Nephron progenitor cell (in vitro differentiated cells): ENCODE measurements at regions not wholly inside any gene's neighbourhood (a gene's known extent, or its start where the extent isn't known, plus 50 kb on each side); places are given as distances from the start of the nearest gene placed in this dataset.

Experiments used
- DNase-seq: peaks from one replicate; pipeline ENCODE4 v3.0.0; 2021
- H3K27ac Mint-ChIP-seq: 2 replicates; pipeline ENCODE4 v1.8.0; 2021; ENCODE audit warnings: mild to moderate bottlenecking, moderate library complexity, mixed read lengths
- H3K27me3 Mint-ChIP-seq: 2 replicates; pipeline ENCODE4 v1.8.0; 2021; ENCODE audit warnings: mild to moderate bottlenecking, low read depth, mixed read lengths; ENCODE audit not compliant: poor library complexity
- H3K36me3 Mint-ChIP-seq: 2 replicates; pipeline ENCODE4 v1.8.0; 2021; ENCODE audit warnings: low read depth, mixed read lengths
- H3K4me1 Mint-ChIP-seq: 2 replicates; pipeline ENCODE4 v1.8.0; 2021; ENCODE audit warnings: mixed read lengths
- H3K4me3 Mint-ChIP-seq: 2 replicates; pipeline ENCODE4 v1.8.0; 2021; ENCODE audit warnings: mild to moderate bottlenecking, moderate library complexity, mixed read lengths
- H3K9me3 Mint-ChIP-seq: 2 replicates; pipeline ENCODE4 v1.8.0; 2021; ENCODE audit warnings: mild to moderate bottlenecking, moderate library complexity, mixed read lengths
- TF ChIP-seq, protein P1 (sequence below): fragments of 200-600 bp; sonication (generic); IDR thresholded peaks from 2 replicates; pipeline ENCODE4 v1.5.0; 2021; ENCODE audit warnings: antibody characterized with exemption

GRCh38 chr4:124433500-124433899 lies 279.0 kb downstream of the ANKRD50 start:
- H3K9me3 Mint-ChIP-seq = no peaks in the 10 kb centered on the region
- peaks cover 15% of the 10 kb centered on the region for H3K4me1 Mint-ChIP-seq
- no peak for DNase-seq
- peak overlapping the region; percentile 71 for H3K27ac Mint-ChIP-seq
- no peaks in the 10 kb centered on the region for H3K27me3 Mint-ChIP-seq
- TF ChIP-seq, protein P1, sequence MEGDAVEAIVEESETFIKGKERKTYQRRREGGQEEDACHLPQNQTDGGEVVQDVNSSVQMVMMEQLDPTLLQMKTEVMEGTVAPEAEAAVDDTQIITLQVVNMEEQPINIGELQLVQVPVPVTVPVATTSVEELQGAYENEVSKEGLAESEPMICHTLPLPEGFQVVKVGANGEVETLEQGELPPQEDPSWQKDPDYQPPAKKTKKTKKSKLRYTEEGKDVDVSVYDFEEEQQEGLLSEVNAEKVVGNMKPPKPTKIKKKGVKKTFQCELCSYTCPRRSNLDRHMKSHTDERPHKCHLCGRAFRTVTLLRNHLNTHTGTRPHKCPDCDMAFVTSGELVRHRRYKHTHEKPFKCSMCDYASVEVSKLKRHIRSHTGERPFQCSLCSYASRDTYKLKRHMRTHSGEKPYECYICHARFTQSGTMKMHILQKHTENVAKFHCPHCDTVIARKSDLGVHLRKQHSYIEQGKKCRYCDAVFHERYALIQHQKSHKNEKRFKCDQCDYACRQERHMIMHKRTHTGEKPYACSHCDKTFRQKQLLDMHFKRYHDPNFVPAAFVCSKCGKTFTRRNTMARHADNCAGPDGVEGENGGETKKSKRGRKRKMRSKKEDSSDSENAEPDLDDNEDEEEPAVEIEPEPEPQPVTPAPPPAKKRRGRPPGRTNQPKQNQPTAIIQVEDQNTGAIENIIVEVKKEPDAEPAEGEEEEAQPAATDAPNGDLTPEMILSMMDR = no peak
- no peak overlapping the region for H3K4me3 Mint-ChIP-seq
- H3K36me3 Mint-ChIP-seq = no peaks in the 10 kb centered on the region

GRCh38 chr4:124435274-124435950 lies 277.1 kb downstream of the ANKRD50 start:
- no peak overlapping the region for H3K27ac Mint-ChIP-seq
- no peaks in the 10 kb centered on the region for H3K36me3 Mint-ChIP-seq
- peaks cover 4% of the 10 kb centered on the region for H3K4me1 Mint-ChIP-seq
- TF ChIP-seq, protein P1 = no peak
- H3K27me3 Mint-ChIP-seq = no peaks in the 10 kb centered on the region
- no peak overlapping the region for H3K4me3 Mint-ChIP-seq
- no peak for DNase-seq
- H3K9me3 Mint-ChIP-seq = no peaks in the 10 kb centered on the region

DNA sequence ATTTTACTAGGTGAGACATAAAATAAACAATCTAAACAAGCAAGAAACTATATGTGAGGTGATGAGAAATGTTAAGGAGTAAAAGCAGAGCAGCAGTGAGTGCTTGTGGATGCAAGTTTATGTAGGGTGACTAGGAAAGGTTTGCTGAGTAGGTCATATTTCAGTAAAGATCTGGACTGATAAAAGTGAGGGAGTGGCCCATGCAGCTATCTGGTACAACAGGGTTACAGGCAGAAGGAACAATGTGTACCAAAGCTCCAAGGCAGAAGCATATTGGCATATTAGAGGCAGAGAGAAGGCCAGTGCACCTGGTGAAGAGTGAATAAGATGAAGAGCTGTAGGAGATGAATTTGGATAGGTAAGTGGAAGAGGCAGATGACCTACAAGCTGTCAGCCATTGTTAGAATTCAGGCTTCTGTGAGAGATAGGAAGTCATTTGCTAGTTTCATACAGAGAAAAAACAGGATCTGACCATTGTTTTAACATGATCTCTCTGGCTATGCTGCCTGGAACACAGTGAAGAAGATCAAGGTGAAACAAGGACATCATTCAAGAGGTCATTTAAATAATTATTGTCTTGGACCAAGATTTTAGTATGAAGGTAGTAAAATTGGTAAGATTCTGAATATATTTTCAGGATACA lies 274.6 kb downstream of the ANKRD50 start:
- no peak for DNase-seq
- peaks cover under 1% of the 10 kb centered on the region for H3K9me3 Mint-ChIP-seq
- no peaks in the 10 kb centered on the region for H3K27me3 Mint-ChIP-seq
- no peaks in the 10 kb centered on the region for H3K36me3 Mint-ChIP-seq
- H3K4me3 Mint-ChIP-seq = no peak overlapping the region
- H3K4me1 Mint-ChIP-seq = peaks cover 4% of the 10 kb centered on the region
- H3K27ac Mint-ChIP-seq = no peak overlapping the region
- TF ChIP-seq, protein P1 = no peak

DNA sequence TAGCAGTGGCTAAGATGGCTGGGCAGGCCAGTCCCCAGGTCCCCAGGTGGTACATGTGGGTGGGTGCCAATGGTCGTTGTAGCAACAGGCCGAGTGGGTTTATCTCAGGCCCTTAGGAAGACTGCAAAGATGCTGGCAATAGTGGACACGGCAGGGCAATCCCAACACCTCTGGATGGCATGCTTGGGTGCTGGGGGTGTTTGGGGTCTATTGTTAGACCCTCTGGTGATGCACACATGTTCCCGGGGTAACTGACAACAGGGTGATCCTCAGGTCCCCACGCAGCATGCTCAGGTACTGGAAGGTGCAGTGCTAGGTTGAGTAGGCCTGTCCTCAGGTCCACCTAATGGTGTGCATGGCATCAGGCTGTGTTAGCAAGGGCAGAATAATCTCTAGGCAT lies 267.5 kb downstream of the ANKRD50 start:
- no peak for DNase-seq
- H3K4me1 Mint-ChIP-seq = no peaks in the 10 kb centered on the region
- H3K27ac Mint-ChIP-seq = no peak overlapping the region
- TF ChIP-seq, protein P1 = no peak
- no peaks in the 10 kb centered on the region for H3K27me3 Mint-ChIP-seq
- H3K4me3 Mint-ChIP-seq = no peak overlapping the region
- H3K9me3 Mint-ChIP-seq = peaks cover 41% of the 10 kb centered on the region
- H3K36me3 Mint-ChIP-seq = peaks cover 5% of the 10 kb centered on the region

DNA sequence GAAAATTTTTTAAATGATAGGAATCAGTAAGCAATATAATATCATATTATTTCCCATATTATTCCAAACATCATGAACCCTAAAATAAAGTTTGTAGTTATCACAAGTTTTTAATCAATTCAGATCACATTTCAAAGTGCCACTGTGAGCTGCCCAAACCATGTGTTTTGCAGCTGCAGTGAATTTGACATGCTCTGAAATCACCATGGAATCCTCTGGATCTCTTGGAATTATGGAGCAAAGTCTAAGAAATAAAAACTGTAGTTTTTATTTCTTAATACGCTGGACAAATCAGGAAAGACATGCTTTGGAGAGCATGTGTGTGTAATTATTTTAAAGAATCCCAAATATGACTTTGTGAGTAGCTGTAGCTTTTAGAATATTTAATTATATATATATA lies 262.7 kb downstream of the ANKRD50 start:
- no peaks in the 10 kb centered on the region for H3K27me3 Mint-ChIP-seq
- no peak for DNase-seq
- peaks cover 5% of the 10 kb centered on the region for H3K36me3 Mint-ChIP-seq
- H3K27ac Mint-ChIP-seq = no peak overlapping the region
- TF ChIP-seq, protein P1 = no peak
- H3K4me3 Mint-ChIP-seq = no peak overlapping the region
- peaks cover 22% of the 10 kb centered on the region for H3K9me3 Mint-ChIP-seq
- H3K4me1 Mint-ChIP-seq = no peaks in the 10 kb centered on the region

- TF ChIP-seq, protein P1 = no peak
- Mint-ChIP-seq H3K4me3 (no peak overlapping the region), H3K27me3 (no peaks in the 10 kb centered on the region), H3K4me1 (no peaks in the 10 kb centered on the region), H3K36me3 (peaks cover 5% of the 10 kb centered on the region), H3K27ac (no peak overlapping the region), H3K9me3 (peaks cover 14% of the 10 kb centered on the region)
- no peak for DNase-seq
Observed at GRCh38 chr4:124450851-124451250, 261.7 kb downstream of the ANKRD50 start.
